ENCODE measurements at regions not wholly inside any gene's neighbourhood (a gene's known extent, or its start where the extent isn't known, plus 50 kb on each side); places are given as distances from the start of the nearest gene placed in this dataset.

GRCh38 chr1:218939095-218939494 lies 234.6 kb upstream of the LYPLAL1 start:
- TF ChIP-seq POLR2AphosphoS5 (IDR thresholded peaks at IDR 0.05) (no peak), CTCF (IDR thresholded peaks at IDR 0.05 in 8 of 11, conservative IDR thresholded peaks at IDR 0.05 in 3 of 11) (no peak)
